Lung microvascular endothelial cell (primary cell): ENCODE measurements at regions not wholly inside any gene's neighbourhood (a gene's known extent, or its start where the extent isn't known, plus 50 kb on each side); places are given as distances from the start of the nearest gene placed in this dataset.

Experiments used
- DNase-seq, 2 donors: peaks; one replicate each; pipeline versions ENCODE4 v3.0.0 to v3.0.0-alpha.2; 2010; ENCODE audit warnings: low read depth in 2 of 2

DNA sequence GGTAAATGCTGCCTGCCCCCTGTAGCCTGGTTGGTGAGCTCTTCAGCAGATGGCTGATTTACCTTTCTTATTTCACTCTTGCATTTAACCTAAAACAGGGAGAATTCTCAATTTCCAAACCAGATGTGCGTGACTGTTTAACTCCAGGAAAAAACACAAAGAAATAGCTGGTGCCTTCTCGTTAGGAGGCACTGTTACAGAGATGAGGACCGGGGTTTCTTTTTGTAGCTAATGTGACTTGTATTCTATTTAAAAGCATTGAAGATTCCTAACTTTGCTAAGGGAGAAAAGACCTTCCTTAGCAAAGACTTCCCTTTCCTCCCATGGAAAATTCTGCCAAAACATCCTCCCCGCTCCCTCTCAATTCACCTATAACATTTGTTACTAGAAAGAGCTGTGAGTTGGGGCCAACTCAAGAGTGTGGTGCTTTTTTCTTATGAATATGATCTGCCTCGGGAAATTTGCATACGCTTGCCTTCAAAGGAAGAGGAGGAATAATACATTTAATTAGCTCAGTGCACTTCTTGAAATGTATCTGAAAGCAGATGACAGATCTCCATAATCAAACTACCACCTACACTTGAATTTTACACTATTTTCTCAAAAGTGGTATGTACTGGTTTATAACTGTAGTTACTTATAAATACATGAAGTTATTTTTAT is 102.0 kb upstream of the ARID2 start:
- no peak for DNase-seq

DNA sequence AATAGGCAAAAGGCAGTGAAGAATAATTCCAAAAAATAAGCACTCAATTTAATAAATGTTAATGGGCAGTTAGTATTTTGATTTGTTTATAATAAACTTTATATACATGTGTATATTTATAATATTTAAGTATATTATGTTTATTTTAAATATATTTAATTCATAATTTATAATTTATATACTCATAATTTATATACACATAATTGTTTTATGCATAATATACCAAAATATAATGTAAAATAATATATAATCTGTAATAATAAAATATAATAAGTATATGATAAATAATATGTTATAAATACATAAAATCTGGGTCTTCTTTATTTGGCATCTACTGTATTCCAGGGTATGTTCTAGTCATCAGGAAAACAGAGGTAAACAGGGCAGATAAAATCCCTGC is 100.2 kb upstream of the ARID2 start:
- DNase-seq, result no peak

DNA sequence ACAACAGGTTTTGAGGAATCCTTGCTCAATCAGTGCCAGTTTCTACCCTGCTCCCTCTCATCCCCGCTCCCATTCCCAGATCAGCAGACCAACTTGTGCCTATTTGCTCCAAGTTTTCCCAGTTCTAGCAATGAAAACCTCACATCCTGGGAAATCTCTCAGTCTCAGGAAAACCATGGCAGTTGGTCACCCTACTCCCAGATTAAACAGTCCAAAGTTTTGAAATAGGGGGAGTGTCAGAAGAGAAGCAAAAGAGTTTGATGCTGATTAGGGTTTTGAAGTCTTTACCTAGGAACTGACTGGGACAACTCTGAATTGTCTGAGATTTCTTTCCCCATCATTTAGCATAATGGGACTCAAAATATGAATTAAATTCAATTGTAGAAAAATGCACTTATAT is 95.8 kb upstream of the ARID2 start:
- no peak for DNase-seq

DNA sequence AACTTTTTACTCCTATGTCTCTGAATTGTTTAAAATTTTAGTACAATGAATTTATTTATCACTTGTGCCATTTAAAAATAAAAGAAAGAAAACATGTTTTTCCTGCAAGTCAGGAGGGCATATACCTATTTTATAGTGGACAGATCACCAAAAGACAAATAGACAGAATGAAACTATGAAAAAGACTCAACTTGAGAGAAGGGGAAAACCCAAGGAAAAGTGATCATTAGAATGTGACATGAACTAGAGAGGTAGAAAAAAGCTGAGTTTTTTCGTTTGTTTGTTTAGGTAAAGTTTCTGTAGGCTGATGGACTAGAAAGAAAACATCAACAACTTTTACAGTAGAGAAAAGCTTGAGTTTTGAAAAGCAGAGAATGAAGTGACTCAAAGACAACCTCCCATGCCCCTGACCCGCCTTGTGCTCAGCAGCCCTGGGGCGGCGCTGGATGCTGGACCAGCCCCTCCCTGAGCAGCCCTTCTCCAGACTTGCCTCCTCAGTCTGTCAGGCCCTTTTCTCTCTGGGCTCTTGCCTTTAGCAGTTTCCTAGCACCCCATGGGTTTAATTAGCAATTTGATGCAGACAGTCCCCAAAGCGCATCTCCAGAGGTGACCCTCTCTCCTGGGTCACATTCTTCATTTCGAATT is 95.1 kb upstream of the ARID2 start:
- no peak for DNase-seq

DNA sequence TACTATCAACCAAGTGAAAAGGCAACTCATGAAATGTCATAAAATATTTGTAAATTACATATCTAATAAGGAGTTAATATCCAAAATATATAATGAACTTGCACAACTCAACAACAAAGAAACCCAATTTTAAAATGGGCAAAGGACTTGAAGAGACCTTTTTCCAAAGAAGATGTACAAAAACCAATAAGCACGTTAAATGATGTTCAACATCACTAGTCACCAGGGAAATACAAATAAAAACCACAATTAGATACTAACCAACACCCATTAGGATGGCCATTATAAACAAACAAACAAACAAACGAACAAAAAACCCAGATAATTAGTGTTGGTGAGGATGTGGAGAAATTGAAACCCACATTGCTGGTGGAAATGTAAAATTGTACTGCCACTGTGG is 92.3 kb upstream of the ARID2 start:
- no peak for DNase-seq

DNA sequence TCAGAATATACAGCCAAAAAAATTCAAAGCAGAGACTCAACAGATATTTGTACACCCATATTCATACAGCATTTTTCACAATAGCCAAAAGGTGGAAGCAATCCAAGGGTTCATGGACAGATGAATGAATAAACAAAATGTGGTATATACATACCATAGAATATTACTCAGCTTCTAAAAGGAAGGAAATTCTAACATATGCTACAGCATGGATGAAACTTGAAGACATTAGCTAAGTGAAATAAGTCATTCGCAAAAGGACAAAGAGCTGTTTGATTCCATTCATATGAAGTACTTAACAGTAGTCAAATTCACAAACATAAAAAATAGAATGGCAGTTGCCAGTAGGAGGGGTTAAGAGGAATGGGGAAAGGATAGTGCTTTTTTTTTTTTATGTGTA is 91.8 kb upstream of the ARID2 start:
- peak in 1 of 2 donors; percentile 76 for DNase-seq

DNA sequence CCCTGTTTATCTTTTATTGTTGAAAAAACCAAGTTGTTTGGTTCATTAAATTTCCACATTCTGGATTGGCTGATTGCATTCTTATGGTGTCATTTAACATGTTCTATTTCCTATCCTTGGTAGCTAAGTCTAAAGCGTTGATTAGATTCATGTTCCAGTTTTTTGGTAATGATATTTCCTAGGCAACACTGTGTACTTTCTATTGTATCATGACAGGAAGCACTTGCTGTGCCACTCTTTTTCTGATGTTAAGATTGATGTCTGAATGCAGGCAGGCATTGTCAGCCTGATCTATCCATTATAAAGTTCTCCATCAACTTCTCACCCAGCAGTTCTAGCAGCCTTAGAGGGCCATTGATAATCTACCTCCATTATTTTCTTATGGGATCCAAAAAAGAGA is 91.1 kb upstream of the ARID2 start:
- peak; percentile 4 to 66 for DNase-seq

DNA sequence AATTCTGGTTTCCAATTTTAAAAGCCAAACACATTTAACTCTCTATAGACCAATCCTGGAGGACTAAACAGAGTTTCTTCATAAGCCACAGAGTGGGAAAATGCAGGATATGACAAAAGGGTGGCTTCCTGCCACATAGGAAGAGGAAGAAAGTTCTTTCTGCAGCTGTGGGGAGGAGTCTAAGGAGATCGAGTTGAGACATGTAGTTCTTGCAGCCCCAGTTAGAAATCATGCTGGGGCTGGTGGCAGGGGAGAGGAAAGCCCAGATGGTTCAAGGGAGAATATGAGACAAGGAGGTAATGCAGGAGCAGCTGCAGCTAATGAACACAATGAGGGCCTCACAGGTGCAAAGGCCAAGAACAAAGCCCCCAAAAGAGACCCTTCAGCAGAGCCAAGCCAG is 85.0 kb upstream of the ARID2 start:
- peak in 1 of 2 donors; percentile 80 for DNase-seq

DNA sequence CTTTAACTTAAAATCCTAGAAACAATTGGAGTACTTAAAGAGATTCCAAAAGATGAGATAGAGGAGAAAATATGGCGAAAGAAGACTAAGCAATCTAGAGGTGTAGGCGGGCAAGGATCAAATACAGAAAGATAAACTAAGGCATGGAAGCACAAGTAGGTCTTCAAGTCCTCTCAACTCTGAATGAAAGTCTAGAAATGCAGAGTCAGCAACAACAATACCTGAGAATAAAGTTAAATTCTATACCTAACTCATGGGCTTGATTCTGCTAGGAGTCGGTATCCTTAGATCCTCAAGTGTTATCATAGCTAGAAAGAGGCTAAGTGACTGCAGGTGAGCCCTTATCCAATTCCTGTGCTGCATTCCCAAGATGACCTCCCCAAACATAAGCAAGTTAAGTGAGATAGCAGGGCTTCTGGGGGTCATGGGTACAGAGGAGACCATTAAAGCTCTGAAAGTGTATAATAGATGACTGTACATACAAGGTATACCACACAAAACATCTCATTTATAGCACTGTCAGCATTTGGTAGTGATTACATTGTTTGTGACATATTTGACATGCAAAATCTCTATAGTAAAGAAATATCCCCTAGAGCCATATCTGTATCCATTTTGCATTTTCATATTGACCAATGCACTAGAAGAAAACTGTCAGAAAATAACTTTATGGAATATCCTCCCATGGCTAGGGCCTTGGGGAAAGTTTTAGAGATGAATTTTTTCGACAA is 82.5 kb upstream of the ARID2 start:
- no peak for DNase-seq

DNA sequence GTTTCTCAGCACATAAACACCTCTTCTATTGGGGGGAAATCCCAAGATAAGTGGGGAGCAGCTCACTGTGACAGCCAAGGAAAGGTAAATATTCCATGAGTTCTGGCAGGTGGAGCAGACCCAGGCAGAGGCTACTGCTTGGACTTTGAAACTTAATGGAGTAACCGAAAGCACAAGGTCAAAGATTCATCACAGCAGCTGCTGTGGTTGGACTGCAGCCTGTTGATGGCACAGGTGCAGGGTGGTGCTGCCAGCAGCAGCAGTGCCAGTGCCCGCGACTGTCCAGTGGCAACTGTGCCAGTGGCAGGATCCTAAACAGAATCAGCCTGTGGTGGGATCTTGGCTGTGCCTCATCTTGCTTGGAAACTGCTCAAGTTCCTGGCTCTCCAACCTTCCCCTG is 81.4 kb upstream of the ARID2 start:
- DNase-seq, result no peak

DNA sequence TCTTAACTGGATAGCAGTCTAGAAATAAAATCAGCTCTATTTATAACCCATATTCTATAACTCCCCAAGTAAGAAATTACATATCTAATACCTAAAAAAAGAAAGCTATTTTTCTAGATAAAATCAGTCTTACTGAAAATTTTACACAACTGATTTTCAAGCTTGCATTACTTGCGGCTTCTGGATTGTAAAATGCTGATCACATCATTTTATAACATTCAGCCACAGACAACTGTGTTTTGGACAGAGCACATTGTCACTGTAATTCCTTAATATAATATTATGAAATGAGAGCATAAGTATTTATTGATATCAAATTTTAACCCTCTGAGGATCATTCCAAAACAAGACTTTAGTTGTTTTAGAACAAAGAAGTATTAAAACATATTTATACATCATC is 78.5 kb upstream of the ARID2 start:
- no peak for DNase-seq

DNA sequence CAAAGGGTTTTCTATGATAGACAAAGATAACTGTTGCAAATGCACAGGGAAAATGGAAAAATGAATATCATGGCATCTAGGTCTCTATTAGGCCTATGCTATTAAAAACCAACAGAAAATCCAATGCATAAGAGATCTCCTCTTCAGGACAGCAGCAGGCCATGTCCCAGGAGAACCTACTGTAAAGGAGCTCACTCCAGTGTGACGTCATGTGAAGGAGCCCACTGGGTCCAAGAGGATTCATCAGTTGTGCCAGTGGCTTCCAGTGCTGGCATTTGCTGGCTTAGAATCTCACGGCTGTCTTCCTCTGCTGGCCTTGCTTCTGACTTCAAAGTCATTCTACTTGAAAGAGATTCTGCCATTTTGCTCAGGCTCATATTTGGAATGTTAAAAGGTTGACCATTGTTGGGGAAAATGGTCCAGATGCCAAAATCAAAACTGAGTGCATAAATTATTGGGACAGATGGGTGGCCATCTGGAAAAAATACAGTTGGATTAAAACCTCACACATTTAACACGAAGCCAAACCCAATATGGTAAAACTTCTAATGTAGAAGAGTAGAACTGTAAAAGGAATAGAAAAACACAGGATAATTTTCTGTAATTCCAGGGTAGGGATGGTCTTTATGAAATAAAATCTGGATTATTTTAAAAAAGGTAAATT is 75.4 kb upstream of the ARID2 start:
- no peak for DNase-seq

DNA sequence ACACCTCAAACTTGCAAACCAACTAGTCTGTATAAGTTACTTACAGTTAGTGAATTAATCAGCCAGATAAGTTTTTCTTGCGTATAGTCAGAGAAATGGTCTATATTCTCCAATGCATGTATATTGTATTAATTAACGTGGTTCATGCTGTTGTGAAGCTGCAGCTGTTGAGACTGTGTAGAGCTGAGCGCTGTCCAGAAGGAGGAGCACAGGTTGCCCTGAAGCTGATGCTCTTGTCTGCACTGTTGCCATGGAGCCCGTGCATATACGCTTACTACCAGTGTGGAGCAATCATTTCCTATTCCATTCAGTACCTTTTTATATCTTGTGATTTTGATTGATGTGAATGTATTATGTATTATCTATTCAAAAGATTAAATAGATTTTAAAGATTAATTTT is 74.3 kb upstream of the ARID2 start:
- peak; percentile 38 to 83 for DNase-seq

DNA sequence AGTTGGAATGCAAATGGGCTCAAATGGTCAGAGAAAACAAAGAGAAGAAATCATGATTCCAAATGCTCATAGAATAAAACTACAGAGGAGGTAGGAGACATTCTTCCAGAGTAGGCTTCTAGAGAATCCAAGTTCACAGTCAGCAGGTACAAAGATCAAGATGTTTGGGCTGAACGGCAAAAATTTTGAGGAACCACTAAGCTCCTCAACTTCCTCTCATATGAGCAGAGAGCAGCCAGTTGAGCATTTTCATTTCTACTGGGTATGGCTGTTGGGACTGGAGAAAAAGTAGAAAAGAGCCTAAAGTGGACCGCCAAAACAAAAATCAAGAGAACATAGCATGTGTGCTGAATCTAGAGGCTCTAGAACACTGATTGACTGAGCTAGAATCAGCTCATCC is 73.8 kb upstream of the ARID2 start:
- DNase-seq, result no peak

DNA sequence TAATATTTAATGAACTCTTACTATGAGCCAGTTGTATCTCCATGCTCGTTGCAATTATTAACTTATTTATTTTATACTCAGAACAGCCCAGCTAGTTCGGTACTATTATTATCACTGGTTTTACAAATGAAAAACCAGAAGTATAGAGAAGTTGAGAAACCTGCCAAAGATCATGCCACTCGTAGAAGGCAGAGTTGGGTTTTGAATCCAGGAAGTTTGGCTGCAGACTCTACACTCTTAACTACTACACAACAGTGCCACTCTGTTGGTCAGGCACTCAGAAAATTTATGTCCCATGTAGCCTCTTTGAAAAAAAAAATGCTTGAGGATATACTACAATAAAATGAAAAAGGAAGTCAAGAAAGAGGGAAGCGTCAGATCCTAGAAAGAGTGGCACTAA is 71.5 kb upstream of the ARID2 start:
- DNase-seq, result no peak

DNA sequence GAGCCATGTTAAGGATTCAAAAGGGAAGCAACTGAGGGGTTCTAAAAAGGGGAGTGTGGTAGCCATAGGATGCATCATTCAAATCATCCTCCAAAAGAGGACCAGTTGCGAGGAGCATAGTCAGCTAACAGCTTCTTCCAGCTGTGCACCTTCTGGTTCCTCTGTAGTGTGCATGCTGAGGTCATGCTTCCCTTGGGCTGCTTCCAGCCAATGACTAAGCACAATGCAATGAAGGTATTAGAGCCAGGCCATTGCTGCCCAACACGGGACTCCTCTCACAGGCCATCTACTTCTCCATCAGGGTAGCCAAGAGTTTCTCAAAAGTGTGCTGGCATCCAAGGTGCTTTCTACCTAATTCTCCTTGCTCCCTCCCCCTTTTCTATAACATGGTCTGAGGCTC is 69.2 kb upstream of the ARID2 start:
- peak; percentile 1 to 72 for DNase-seq

DNA sequence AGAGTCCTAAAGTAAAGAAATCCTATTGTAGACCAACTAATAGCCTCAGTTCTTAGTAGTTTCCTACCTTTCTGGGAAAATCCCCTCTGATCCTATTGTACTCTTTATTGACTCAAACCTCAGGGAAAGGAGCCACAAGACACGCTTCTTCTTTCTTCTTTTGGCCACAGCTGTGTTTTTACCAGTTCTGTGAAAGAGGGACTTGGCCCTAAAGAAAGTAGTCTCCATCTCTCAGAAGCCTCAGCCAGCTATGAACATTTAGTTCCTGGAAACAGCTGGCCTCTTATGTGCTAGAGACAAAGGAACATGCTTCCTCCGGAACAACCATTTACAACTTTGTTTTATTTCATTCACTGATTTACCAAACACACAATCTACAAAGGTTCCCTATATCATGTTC is 66.1 kb upstream of the ARID2 start:
- DNase-seq, result peak in 1 of 2 donors; percentile 56

DNA sequence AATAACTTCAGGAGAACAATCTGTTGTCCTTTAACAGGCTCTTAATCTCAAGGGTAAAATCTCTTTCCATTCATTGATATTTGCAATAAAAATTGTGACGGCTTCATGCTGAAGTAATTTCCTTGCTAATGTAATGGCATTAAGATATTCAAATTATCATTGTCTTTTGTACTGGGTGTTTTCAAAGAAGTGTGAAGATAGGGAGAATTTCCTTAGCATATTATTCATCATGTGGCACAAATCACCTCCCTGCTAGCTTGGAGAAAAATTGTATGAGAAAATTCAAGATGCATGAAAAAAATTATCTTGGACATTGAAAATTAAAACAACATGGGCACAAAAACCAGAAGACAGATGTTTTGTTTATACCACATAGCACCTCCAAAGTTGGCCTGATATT is 63.6 kb upstream of the ARID2 start:
- DNase-seq, result no peak

DNA sequence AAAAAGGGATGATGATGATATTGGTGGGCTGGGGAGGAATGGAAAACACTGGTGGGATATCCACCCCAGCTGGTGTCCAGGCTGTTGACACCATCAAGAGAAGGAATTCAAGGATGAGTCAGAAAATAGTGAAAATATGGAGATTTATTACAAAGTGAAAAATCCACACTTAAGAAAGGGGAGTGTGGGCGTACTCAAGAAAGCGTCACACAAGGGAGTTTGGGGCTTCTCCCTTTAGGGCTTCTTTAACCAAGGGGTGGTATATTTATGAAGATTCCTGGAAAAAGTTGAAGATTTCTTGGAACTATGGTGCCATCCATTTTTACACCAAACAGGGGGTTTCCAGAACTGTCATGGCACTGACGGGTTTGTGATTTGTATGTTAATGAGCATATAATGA is 63.1 kb upstream of the ARID2 start:
- DNase-seq, result no peak

DNA sequence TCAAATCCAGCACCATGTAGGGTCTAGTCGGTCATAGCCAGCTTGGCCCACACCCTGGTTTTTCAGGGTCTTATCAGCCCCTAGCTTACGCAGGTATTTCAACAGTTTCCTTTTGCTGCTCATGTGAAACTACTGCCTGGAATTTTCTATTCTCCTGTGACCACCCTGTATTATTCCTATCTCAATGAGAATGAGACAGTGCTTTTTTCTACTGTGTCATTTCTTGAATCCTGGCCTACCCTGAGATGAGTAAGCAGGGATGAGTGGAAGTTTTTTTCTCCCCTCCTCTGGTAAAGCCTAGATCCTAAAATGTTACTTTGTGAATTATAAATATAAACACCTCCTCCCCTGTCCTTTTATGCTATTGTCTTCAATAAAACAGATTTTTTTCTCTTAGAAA is 62.7 kb upstream of the ARID2 start:
- no peak for DNase-seq

DNA sequence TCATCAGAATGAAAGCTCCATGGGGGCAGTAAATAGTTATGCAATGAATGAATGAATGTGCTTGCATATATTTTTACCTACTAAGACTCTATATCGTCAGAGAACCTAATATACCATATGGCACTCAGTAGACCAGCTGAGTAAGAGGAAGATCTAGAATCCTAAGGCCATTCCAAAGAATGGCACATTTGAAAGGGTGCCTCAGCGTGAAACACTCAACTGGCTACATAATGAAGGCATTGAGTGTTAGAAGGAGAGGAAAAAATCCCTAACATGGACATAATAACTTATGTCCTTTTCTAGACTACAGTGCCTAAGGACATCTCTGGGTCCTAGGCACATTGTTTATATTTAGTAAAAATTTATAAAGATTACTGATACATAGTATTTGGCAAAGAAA is 61.7 kb upstream of the ARID2 start:
- DNase-seq, result no peak

DNA sequence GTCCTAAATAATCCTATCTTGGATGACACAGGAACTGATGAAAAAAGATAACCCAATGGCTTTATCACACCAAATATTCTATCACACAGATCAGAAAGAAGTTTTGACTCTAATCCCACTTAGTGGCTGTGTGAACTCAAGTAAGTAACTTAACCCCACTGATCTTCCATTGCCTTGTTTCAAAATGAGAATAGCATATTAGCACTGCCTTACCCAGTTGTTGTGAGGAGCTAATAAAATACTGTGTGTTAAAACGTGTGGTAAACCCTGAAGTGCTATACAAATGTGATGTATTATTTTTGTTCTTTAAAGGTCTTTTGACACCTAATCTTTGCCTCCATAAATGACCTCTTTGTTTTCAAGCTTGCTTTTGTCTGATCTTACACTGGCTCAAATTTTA is 60.9 kb upstream of the ARID2 start:
- no peak for DNase-seq

DNA sequence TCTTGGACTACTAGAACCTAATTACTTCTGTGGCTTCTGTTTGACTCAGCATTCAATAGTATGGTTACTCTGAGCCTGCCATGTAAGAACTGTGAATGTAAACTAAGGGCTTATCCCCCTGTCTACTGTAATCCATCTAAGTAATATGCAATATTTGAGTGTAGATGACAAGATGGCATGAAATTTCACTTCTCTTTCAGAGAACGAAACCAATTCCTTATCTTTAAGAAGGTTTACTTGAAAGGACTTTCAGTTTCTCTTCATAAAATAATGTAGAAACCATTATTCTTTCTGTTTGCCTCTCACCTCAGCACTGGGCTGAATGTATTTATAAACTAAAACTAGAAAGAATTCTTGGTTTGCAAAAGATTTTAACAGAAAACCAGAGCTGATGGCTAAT is 60.4 kb upstream of the ARID2 start:
- peak in 1 of 2 donors; percentile 34 for DNase-seq
